ENCODE measurements at regions not wholly inside any gene's neighbourhood (a gene's known extent, or its start where the extent isn't known, plus 50 kb on each side); places are given as distances from the start of the nearest gene placed in this dataset.

GRCh38 chr17:79539944-79540705 is 70.7 kb downstream of the RBFOX3 start:
- Histone ChIP-seq H3K9me3 (ENCODE audit: control insufficient read depth, insufficient read depth, low read depth, low read length) (no peaks in the 10 kb centered on the region), H3K27me3 (ENCODE audit: control insufficient read depth, insufficient read depth, low read length) (peaks cover 3% of the 10 kb centered on the region; the same call in 1 of the 2 replicates), H3K4me1 (ENCODE audit: control insufficient read depth, insufficient read depth, low read length) (no peaks in the 10 kb centered on the region), H3K36me3 (ENCODE audit: control insufficient read depth, insufficient read depth, low read length) (no peaks in the 10 kb centered on the region), H3K27ac (ENCODE audit: low read length) (no peak overlapping the region), H3K4me3 (ENCODE audit: low read depth in 2 of 2, low read length in 2 of 2) (no peak overlapping the region)
- in situ Hi-C loops (cut with HindIII; ENCODE audit: low pct_unique_long_range_greater_than_20kb, low sequenced_read_pairs) (no loop called here), intact Hi-C loops (cut with micrococcal nuclease; ENCODE audit: unreplicated experiment) (no loop called here)
- DNase-seq (ENCODE audit: low read depth, low spot score) (no peak), ATAC-seq (no peak)
- BruUV-seq (replicated peaks), result no TSS peak
- ChIA-PET CTCF (no interaction called here), POLR2A (no interaction called here)
- TF ChIP-seq REST (IDR thresholded peaks at IDR 0.05; ENCODE audit: insufficient read depth in 1 of 2, low read depth in 2 of 2, low read length in 1 of 2), result no peak
- TF ChIP-seq POLR2AphosphoS5 (IDR thresholded peaks at IDR 0.05; ENCODE audit: low read depth, low read length), result no peak
- no peak for TF ChIP-seq CTCF (IDR thresholded peaks at IDR 0.05)
- TF ChIP-seq TCF7L2 (IDR thresholded peaks at IDR 0.05; ENCODE audit: low read depth, low read length), result no peak
- TF ChIP-seq SIN3A (IDR thresholded peaks at IDR 0.05; ENCODE audit: borderline replicate concordance, insufficient read depth, low read depth, low read length), result no peak

GRCh38 chr17:79538291-79538690 is 72.6 kb downstream of the RBFOX3 start:
- H3K4me1 ChIP-seq (ENCODE audit: control insufficient read depth, insufficient read depth, low read length), result no peaks in the 10 kb centered on the region
- no peak for DNase-seq (ENCODE audit: low read depth, low spot score)
- ChIA-PET CTCF (no interaction called here), POLR2A (no interaction called here)
- no peak overlapping the region for H3K4me3 ChIP-seq (ENCODE audit: low read depth in 2 of 2, low read length in 2 of 2)
- intact Hi-C loops (cut with micrococcal nuclease; ENCODE audit: unreplicated experiment) (no loop called here), in situ Hi-C loops (cut with HindIII; ENCODE audit: low pct_unique_long_range_greater_than_20kb, low sequenced_read_pairs) (no loop called here)
- no TSS peak for BruUV-seq (replicated peaks)
- peaks cover 7% of the 10 kb centered on the region; the same call in 1 of the 2 replicates for H3K27me3 ChIP-seq (ENCODE audit: control insufficient read depth, insufficient read depth, low read length)
- H3K9me3 ChIP-seq (ENCODE audit: control insufficient read depth, insufficient read depth, low read depth, low read length), result no peaks in the 10 kb centered on the region
- TF ChIP-seq REST (IDR thresholded peaks at IDR 0.05; ENCODE audit: insufficient read depth in 1 of 2, low read depth in 2 of 2, low read length in 1 of 2) (no peak), SIN3A (IDR thresholded peaks at IDR 0.05; ENCODE audit: borderline replicate concordance, insufficient read depth, low read depth, low read length) (no peak), CTCF (IDR thresholded peaks at IDR 0.05) (no peak)
- no peak for ATAC-seq
- no peak overlapping the region for H3K27ac ChIP-seq (ENCODE audit: low read length)
- no peaks in the 10 kb centered on the region for H3K36me3 ChIP-seq (ENCODE audit: control insufficient read depth, insufficient read depth, low read length)
